HepG2 (cell line): ENCODE measurements at regions not wholly inside any gene's neighbourhood (a gene's known extent, or its start where the extent isn't known, plus 50 kb on each side); places are given as distances from the start of the nearest gene placed in this dataset.

Experiments
- ATF2 ChIP-seq: sonication (generic); formaldehyde crosslinking; IDR thresholded peaks from 2 replicates; pipeline ENCODE4 v1.4.0; 2020; ENCODE audit warnings: missing genetic modification reagents
- ELK4 ChIP-seq: sonication (generic); formaldehyde crosslinking; IDR thresholded peaks from 2 replicates; pipeline ENCODE4 v1.9.0; 2021; ENCODE audit warnings: missing genetic modification reagents, borderline replicate concordance
- MLXIP ChIP-seq: sonication (generic); formaldehyde crosslinking; IDR thresholded peaks from 2 replicates; pipeline ENCODE4 v1.9.0; 2021; ENCODE audit warnings: missing genetic modification reagents, borderline replicate concordance
- RBFOX2 ChIP-seq: fragments of 200-400 bp; formaldehyde crosslinking; IDR thresholded peaks from 2 replicates; pipeline ENCODE4 v1.6.1; 2017; ENCODE audit warnings: low read depth, mild to moderate bottlenecking, low read length
- TCF12 ChIP-seq, 2 experiments: fragments of 450-650 bp in 1 of 2; sonication (generic) in 1 of 2; formaldehyde crosslinking in 1 of 2; IDR thresholded peaks; 2 replicates each; pipeline versions ENCODE4 v1.6.1 to v1.8.0; 2017 to 2022; ENCODE audit warnings: antibody characterized with exemption in 1 of 2, mild to moderate bottlenecking in 1 of 2, missing genetic modification reagents in 1 of 2, moderate library complexity in 1 of 2
- YEATS2 ChIP-seq: sonication (generic); formaldehyde crosslinking; IDR thresholded peaks from 2 replicates; pipeline ENCODE4 v1.4.0; 2020; ENCODE audit warnings: missing genetic modification reagents, borderline replicate concordance
- ZHX1 ChIP-seq: sonication (generic); formaldehyde crosslinking; IDR thresholded peaks from 2 replicates; pipeline ENCODE4 v1.8.1; 2022; ENCODE audit warnings: low read depth, mild to moderate bottlenecking, missing genetic modification reagents
- ZNF143 ChIP-seq: sonication (generic); formaldehyde crosslinking; IDR thresholded peaks from 2 replicates; pipeline ENCODE4 v1.4.0; 2020; ENCODE audit warnings: missing genetic modification reagents
- ZNF770 ChIP-seq: sonication (generic); formaldehyde crosslinking; IDR thresholded peaks from 2 replicates; pipeline ENCODE4 v1.5.0; 2020; ENCODE audit warnings: mild to moderate bottlenecking, missing genetic modification reagents
- ZNF784 ChIP-seq: sonication (generic); formaldehyde crosslinking; IDR thresholded peaks from 2 replicates; pipeline ENCODE4 v1.5.1; 2020; ENCODE audit warnings: missing genetic modification reagents, mild to moderate bottlenecking, borderline replicate concordance

- no peak for TF ChIP-seq MLXIP (CRISPR knock-in tag)
- no peak for TF ChIP-seq ZHX1
- TF ChIP-seq ELK4 (CRISPR knock-in tag), result no peak
- no peak for TF ChIP-seq YEATS2
- TF ChIP-seq RBFOX2, result no peak
- TF ChIP-seq TCF12 (IDR thresholded peaks at IDR 0.05), result no peak
- TF ChIP-seq TCF12 (CRISPR knock-in tag; IDR thresholded peaks at IDR 0.05), result no peak
- no peak for TF ChIP-seq ZNF143 (CRISPR knock-in tag)
- no peak for TF ChIP-seq ZNF784
- TF ChIP-seq ATF2 (CRISPR knock-in tag), result no peak
- no peak for TF ChIP-seq ZNF770 (CRISPR knock-in tag)
Measured at GRCh38 chr1:4581807-4582206, 72.6 kb upstream of the AJAP1 start.
